CMK (cell line): ENCODE measurements at regions not wholly inside any gene's neighbourhood (a gene's known extent, or its start where the extent isn't known, plus 50 kb on each side); places are given as distances from the start of the nearest gene placed in this dataset.
A peak's percentile ranks its signal among the peaks of the same experiment; 100 is the strongest.

ENCODE experiments used
- DNase-seq: peaks from one replicate; pipeline ENCODE4 v3.0.0-alpha.2; 2010; ENCODE audit warnings: low read depth

DNA sequence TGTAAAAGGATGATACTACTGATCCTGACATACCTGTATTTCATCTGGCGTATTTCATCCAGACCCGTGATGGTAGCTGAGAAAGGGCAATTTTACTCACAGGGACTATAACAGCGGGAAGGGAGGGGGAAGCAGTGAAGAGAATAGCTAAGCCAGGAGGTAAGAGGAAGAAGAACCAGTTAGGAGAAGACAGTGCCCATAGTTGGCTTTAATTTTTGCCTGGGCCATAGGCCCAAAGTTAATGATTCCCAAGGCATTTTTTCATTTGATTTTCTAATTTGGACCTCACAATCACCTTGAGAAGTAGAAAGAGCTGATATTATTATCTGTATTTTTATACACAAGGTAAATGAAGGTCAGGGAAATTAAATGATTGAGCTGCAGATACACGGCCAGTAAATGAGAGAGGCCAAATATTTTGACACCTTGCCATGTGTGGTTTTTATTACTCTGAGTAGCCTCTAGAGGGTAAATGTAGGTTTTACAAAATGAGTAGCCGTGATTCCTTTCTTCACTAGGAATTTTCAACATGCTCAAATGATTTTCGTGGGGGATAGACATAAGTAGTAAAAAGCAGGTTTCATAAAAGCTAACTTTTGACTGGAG lies 382.2 kb downstream of the FUT8 start:
- DNase-seq = no peak

DNA sequence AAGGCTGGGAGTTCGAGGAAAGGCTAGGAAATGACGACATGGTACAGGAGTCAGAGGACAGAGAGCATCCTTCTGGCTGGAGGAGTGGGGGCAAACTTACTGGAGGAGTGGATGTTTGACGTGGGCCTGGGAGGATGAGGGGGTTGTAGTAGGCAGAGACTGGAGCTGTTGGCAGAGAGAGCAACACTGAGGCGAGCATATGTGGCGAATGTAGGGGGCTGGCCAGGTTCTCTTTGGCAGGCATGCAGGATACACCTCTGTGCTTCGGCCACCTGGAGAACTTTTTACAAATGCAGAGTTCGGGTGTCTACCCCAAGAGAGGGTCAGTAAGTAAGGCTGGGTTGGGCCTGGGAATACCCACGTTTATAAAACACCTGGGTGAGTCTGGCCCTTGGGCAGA lies 385.7 kb downstream of the FUT8 start:
- no peak for DNase-seq

- DNase-seq = no peak
Observed at GRCh38 chr14:65800694-65801093, 388.2 kb downstream of the FUT8 start.

- DNase-seq = no peak
Observed at GRCh38 chr14:65802196-65802595, 389.7 kb downstream of the FUT8 start.

- DNase-seq = no peak
Observed at GRCh38 chr14:65803885-65804284, 391.4 kb downstream of the FUT8 start.

- DNase-seq = no peak
Observed at GRCh38 chr14:65804439-65805112, 392.0 kb downstream of the FUT8 start.

- no peak for DNase-seq
Observed at GRCh38 chr14:65805113-65805473, 392.6 kb downstream of the FUT8 start.

- DNase-seq = no peak
Observed at GRCh38 chr14:65808390-65808789, 395.9 kb downstream of the FUT8 start.

DNA sequence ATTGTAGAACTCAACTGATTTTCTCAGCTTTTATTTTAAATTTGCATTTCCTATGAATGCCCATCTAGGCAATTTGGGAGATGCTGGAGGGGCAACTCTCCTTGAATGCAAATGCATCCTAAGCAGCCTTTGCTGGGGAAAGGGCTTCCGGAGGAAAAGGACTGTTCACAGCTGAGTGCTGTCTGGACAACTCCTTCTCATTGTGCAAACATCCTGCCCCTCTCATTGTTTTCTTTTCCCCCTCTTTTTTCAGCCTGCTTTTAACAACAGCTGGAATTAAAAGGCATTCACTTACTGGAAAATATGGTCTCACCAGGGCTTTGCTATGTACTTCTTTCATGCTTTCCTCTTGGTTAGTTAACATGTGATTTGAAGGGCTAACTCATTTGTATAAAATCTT lies 397.8 kb downstream of the FUT8 start:
- no peak for DNase-seq

DNA sequence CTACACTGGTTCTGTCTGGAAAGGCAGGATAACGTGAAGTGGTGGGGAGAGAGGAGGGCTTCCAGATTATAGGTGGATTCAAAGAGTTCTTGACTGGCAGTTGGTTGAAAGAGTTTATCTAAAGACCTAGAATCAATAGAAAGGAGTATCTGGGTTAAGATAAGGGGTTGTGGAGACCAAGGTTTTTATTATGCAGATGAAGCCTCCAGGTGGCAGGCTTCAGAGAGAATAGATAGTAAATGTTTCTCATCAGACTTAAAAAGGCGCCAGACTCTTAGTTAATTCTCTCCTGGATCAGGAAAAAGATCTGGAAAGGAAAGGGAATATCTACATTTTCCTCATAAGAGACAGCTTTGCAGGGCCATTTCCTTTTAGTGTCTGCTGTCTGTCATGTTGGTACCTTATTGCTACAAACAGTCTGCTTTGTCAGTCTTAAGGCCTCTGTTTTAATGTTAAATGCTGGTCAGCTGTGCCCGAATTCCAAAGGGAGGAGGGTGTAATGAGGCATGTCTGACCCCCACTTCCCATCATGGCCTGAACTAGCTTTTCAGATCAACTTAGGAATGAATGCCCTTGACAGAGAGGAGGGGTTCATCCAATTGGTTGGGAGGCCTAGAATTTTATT lies 401.3 kb downstream of the FUT8 start:
- DNase-seq = no peak

DNA sequence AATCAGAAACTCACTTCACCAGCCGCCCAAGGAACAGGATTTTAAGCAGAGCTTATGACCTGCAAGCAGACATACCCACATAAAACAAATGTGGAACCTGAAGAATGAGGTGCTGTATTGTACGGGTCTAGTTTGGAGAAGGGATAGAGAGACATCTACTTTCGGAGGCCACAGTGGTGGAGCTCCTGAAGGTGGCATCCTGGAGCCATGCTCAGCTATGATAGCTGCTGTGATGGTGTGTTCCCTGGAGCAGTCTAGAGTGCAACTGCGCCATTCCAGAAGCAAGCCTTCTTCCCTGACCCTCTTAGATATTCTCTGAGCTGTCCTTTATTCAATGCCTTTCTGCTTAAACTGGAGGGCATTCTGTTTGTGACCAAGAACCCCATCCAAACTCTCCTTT lies 402.6 kb downstream of the FUT8 start:
- DNase-seq = no peak

DNA sequence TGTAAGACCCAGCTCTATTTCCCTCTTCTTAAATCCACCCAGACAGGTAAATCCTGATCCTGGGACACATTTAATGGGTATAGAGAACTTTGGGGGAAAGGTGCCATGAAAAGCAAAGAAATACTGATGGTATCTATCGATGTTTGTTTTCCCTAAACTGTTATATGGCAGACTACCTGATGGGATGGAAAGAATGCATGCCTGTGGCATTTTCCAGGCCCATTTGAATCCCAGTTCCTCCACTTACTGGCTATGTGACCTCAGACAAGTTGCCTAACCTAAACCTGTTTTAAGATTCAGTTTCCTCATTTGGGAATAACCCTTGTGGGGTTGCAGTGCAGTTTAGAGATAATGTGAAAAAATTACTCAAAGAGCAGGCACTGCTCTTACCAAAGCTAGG lies 404.5 kb downstream of the FUT8 start:
- DNase-seq = no peak

- DNase-seq = no peak
Observed at GRCh38 chr14:65819569-65819968, 407.0 kb downstream of the FUT8 start.

DNA sequence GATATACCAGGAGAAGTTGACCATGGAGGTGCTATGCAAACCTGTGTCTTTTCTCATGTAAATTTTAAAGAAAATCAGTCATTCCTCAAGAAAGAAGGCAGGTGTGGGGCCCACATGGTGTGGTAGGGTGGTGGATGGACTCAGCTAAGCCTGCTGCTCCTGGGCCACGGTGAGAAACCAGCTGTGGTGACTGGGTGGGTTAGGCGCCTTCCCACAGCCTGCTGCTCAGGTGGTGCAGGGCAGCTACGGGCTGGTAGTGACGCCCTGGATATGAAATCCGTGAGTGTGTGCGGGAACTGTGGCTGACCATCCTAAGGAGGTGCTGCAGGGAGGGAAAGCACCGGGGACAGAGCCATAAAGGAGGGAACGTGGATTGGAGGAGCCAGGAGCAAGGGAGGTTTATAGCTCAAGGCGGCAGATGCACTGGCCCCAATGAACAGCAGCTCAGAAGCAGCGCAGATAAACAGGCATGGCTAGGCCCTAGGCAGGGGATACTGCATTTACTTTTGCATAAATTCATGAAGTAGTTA lies 408.8 kb downstream of the FUT8 start:
- no peak for DNase-seq

DNA sequence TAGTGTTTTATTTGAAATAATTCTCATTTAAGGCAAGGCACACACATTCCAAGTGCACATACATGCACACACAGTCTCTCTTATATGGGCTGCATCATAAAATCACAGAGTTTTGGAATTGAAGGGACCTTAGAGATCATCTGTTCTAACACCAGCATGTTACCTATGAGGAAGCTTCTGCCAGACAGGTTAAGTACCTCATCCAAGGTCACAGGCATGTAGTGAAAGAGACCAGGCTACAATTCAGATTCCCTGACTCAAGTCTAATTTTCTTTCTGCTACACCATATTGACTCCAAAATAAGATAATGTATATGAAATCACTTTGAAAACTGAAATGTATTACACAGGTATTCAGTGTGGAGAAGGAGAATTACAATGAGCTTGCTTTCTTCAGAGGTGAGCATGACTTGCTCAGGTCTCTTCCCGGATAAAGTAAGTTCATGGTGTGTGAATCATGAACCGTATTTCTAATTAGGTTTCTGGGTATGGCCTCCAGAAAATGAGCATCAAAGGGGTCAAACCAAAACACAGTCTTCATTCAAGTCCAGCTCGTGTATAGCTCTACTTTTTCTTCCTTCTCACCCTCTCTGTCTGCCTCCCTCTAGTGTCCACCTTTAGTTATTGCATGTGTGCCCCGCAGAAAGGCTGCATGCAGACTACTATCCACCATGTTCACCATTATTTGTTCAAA lies 411.9 kb downstream of the FUT8 start:
- peak; percentile 61 for DNase-seq

GRCh38 chr14:65824978-65825299 lies 412.4 kb downstream of the FUT8 start:
- DNase-seq = no peak

DNA sequence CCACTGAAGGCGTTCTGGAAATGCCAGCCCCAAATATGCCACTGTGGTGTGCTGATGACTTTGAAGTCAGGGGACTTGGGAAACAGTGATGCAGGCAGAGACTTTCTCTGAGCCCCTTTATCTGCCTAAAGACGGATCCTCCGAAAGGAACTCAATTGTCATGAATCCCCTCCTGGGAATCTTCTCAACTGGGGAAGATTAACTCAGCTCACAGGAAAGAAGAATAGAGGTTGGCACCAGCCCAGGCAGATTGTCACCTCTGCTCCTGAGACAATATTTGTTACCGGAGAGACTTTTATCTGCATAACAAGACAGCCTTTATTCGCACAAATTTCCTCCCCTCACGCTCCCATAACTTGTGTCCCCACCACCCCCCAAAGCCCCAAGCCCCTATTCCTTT lies 414.4 kb downstream of the FUT8 start:
- no peak for DNase-seq

- DNase-seq = no peak
Observed at GRCh38 chr14:65827520-65827919, 415.0 kb downstream of the FUT8 start.

- no peak for DNase-seq
Observed at GRCh38 chr14:65828396-65828795, 415.9 kb downstream of the FUT8 start.

GRCh38 chr14:65832431-65833266 lies 420.1 kb downstream of the FUT8 start:
- DNase-seq = no peak

DNA sequence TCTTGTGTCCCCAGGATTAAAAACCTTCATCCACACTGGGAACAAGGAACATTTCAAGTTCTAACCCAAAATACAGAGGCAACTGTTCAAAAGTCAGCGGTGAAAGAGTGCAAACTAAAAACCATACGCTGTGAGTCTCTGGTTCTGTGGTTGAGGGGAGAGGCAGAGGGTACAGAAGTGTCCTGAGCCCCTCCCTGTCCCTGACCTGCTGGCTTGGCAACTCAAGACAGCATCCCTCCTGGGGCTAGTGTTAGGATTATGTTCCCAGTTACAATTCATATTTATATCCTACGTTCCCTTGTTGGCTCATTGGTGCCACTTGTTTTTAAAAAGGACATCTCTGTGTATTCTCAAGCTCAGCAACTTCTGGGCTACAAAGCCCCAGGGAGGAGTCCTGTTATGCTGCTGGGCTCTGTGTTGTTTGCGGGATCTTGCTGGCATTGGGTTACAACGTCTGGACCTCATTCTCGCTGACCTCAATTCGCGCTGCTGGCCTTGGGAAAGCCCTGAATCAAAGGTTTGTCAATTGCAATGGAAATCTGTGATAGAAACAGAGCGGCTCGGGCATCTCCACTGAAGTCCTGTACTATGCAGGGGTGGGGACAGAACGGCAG lies 420.8 kb downstream of the FUT8 start:
- DNase-seq = no peak

GRCh38 chr14:65834051-65834450 lies 421.5 kb downstream of the FUT8 start:
- no peak for DNase-seq
